Skeletal muscle tissue (tissue), 3 donors: ENCODE measurements at regions not wholly inside any gene's neighbourhood (a gene's known extent, or its start where the extent isn't known, plus 50 kb on each side); places are given as distances from the start of the nearest gene placed in this dataset.
"Not testable (repeated sequence)": the region's sequence is repeated elsewhere in the genome, so short reads cannot be mapped to it uniquely, and the experiment has no call there.

Experiments used
- H3K27ac ChIP-seq: one replicate; pipeline ENCODE4 v1.7.0; 2013; ENCODE audit warnings: mild to moderate bottlenecking, low read depth, low read length, inconsistent platforms
- H3K27me3 ChIP-seq, 3 donors: one replicate each; pipeline ENCODE4 v1.7.0; 2013; ENCODE audit warnings: low read length in 3 of 3; ENCODE audit not compliant: control insufficient read depth in 3 of 3, insufficient read depth in 3 of 3
- H3K36me3 ChIP-seq, 3 donors: one replicate each; pipeline ENCODE4 v1.7.0; 2013; ENCODE audit warnings: low read length in 3 of 3; ENCODE audit not compliant: control insufficient read depth in 3 of 3, insufficient read depth in 3 of 3
- H3K4me1 ChIP-seq, 3 donors: one replicate each; pipeline ENCODE4 v1.7.0; 2013; ENCODE audit warnings: low read length in 3 of 3, mild to moderate bottlenecking in 3 of 3; ENCODE audit not compliant: control insufficient read depth in 3 of 3, insufficient read depth in 3 of 3
- H3K4me3 ChIP-seq, 3 donors: one replicate each; pipeline ENCODE4 v1.7.0; 2013; ENCODE audit warnings: low read length in 3 of 3
- H3K9ac ChIP-seq, 3 donors: one replicate each; pipeline ENCODE4 v1.7.0; 2013; ENCODE audit warnings: low read length in 3 of 3, mild to moderate bottlenecking in 3 of 3, moderate library complexity in 2 of 3, low read depth in 1 of 3
- H3K9me3 ChIP-seq, 3 donors: one replicate each; pipeline ENCODE4 v1.7.0; 2013; ENCODE audit warnings: low read length in 3 of 3; ENCODE audit not compliant: control insufficient read depth in 3 of 3
- donor health status: Osteomylitis.

- Histone ChIP-seq H3K9ac (no peak overlapping the region), H3K27me3 (no peaks in the 10 kb centered on the region), H3K27ac (no peak overlapping the region), H3K4me3 (no peak overlapping the region), H3K9me3 (no peaks in the 10 kb centered on the region), H3K4me1 (no peaks in the 10 kb centered on the region), H3K36me3 (no peaks in the 10 kb centered on the region)
These were observed 201.2 kb upstream of the G2E3 start for GRCh38 chr14:30357791-30358190.

- no peaks in the 10 kb centered on the region for H3K36me3 ChIP-seq
- H3K9ac ChIP-seq: no peak overlapping the region
- no peaks in the 10 kb centered on the region for H3K27me3 ChIP-seq
- H3K4me1 ChIP-seq: no peaks in the 10 kb centered on the region
- H3K9me3 ChIP-seq: no peaks in the 10 kb centered on the region
- no peak overlapping the region for H3K27ac ChIP-seq
- H3K4me3 ChIP-seq: no peak overlapping the region
These were observed 196.4 kb upstream of the G2E3 start for GRCh38 chr14:30362369-30363218.

- H3K36me3 ChIP-seq, H3K4me3 ChIP-seq, H3K9me3 ChIP-seq, H3K9ac ChIP-seq, H3K27me3 ChIP-seq, H3K4me1 ChIP-seq, H3K27ac ChIP-seq: not testable (repeated sequence)
These were observed 195.6 kb upstream of the G2E3 start for GRCh38 chr14:30363219-30363880.

GRCh38 chr14:30369502-30370180, 189.3 kb upstream of the G2E3 start:
- Histone ChIP-seq H3K4me1 (no peaks in the 10 kb centered on the region), H3K9ac (no peak overlapping the region)

GRCh38 chr14:30373053-30373452, 185.9 kb upstream of the G2E3 start:
- no peaks in the 10 kb centered on the region for H3K27me3 ChIP-seq
- H3K9ac ChIP-seq: no peak overlapping the region
- no peaks in the 10 kb centered on the region for H3K4me1 ChIP-seq
- no peaks in the 10 kb centered on the region for H3K36me3 ChIP-seq
- no peak overlapping the region for H3K27ac ChIP-seq
- H3K9me3 ChIP-seq: no peaks in the 10 kb centered on the region
- no peak overlapping the region for H3K4me3 ChIP-seq

More at GRCh38 chr14:30369502-30370180, 189.3 kb upstream of the G2E3 start:
- H3K27me3 ChIP-seq: no peaks in the 10 kb centered on the region
- no peaks in the 10 kb centered on the region for H3K9me3 ChIP-seq
- H3K36me3 ChIP-seq: no peaks in the 10 kb centered on the region
- no peak overlapping the region for H3K27ac ChIP-seq
- H3K4me3 ChIP-seq: no peak overlapping the region

GRCh38 chr14:30373526-30373925, 185.4 kb upstream of the G2E3 start:
- Histone ChIP-seq H3K9ac (no peak overlapping the region), H3K27ac (no peak overlapping the region), H3K4me3 (no peak overlapping the region), H3K4me1 (no peaks in the 10 kb centered on the region), H3K36me3 (no peaks in the 10 kb centered on the region), H3K27me3 (no peaks in the 10 kb centered on the region), H3K9me3 (no peaks in the 10 kb centered on the region)

- no peaks in the 10 kb centered on the region for H3K4me1 ChIP-seq
- no peak overlapping the region for H3K4me3 ChIP-seq
- H3K9me3 ChIP-seq: no peaks in the 10 kb centered on the region
- no peaks in the 10 kb centered on the region for H3K27me3 ChIP-seq
- H3K27ac ChIP-seq: no peak overlapping the region
- no peak overlapping the region for H3K9ac ChIP-seq
- no peaks in the 10 kb centered on the region for H3K36me3 ChIP-seq
These were observed 183.6 kb upstream of the G2E3 start for GRCh38 chr14:30375296-30375892.

GRCh38 chr14:30381861-30382480, 177.0 kb upstream of the G2E3 start:
- Histone ChIP-seq H3K36me3 (no peaks in the 10 kb centered on the region), H3K9ac (no peak overlapping the region), H3K9me3 (no peaks in the 10 kb centered on the region), H3K27me3 (no peaks in the 10 kb centered on the region), H3K27ac (no peak overlapping the region), H3K4me3 (no peak overlapping the region), H3K4me1 (no peaks in the 10 kb centered on the region)

GRCh38 chr14:30385925-30386324, 173.0 kb upstream of the G2E3 start:
- H3K27ac ChIP-seq: no peak overlapping the region
- no peaks in the 10 kb centered on the region for H3K4me1 ChIP-seq
- H3K36me3 ChIP-seq: no peaks in the 10 kb centered on the region
- H3K9ac ChIP-seq: no peak overlapping the region
- H3K27me3 ChIP-seq: no peaks in the 10 kb centered on the region
- H3K4me3 ChIP-seq: no peak overlapping the region
- H3K9me3 ChIP-seq: no peaks in the 10 kb centered on the region
